HG03064 (cell line): ENCODE measurements at regions not wholly inside any gene's neighbourhood (a gene's known extent, or its start where the extent isn't known, plus 50 kb on each side); places are given as distances from the start of the nearest gene placed in this dataset.

ENCODE experiments used
- ATAC-seq: cut with Tn5 transposase; IDR thresholded peaks from one replicate; pipeline ENCODE4 v1.9.1; 2021; ENCODE audit warnings: low read depth; ENCODE audit not compliant: unreplicated experiment

- no peak for ATAC-seq
Observed at GRCh38 chr14:66092748-66093147, 393.4 kb upstream of the CCDC196 start.

GRCh38 chr14:66094001-66094727 lies 392.0 kb upstream of the CCDC196 start:
- no peak for ATAC-seq

- no peak for ATAC-seq
Observed at GRCh38 chr14:66099451-66099850, 386.7 kb upstream of the CCDC196 start.

- no peak for ATAC-seq
Observed at GRCh38 chr14:66099931-66100330, 386.2 kb upstream of the CCDC196 start.

GRCh38 chr14:66101662-66102061 lies 384.5 kb upstream of the CCDC196 start:
- no peak for ATAC-seq

GRCh38 chr14:66104486-66104885 lies 381.7 kb upstream of the CCDC196 start:
- no peak for ATAC-seq

GRCh38 chr14:66105815-66106214 lies 380.4 kb upstream of the CCDC196 start:
- no peak for ATAC-seq

GRCh38 chr14:66109426-66109825 lies 376.7 kb upstream of the CCDC196 start:
- no peak for ATAC-seq

GRCh38 chr14:66111891-66112290 lies 374.3 kb upstream of the CCDC196 start:
- no peak for ATAC-seq

- no peak for ATAC-seq
Observed at GRCh38 chr14:66114071-66114470, 372.1 kb upstream of the CCDC196 start.

- no peak for ATAC-seq
Observed at GRCh38 chr14:66115740-66116502, 370.2 kb upstream of the CCDC196 start.

- no peak for ATAC-seq
Observed at GRCh38 chr14:66116732-66117131, 369.4 kb upstream of the CCDC196 start.

- ATAC-seq = no peak
Observed at GRCh38 chr14:66117600-66117999, 368.6 kb upstream of the CCDC196 start.

- ATAC-seq = no peak
Observed at GRCh38 chr14:66119606-66120231, 366.5 kb upstream of the CCDC196 start.

GRCh38 chr14:66120402-66120801 lies 365.8 kb upstream of the CCDC196 start:
- ATAC-seq = no peak

- ATAC-seq = no peak
Observed at GRCh38 chr14:66121859-66122258, 364.3 kb upstream of the CCDC196 start.

GRCh38 chr14:66129224-66129623 lies 356.9 kb upstream of the CCDC196 start:
- no peak for ATAC-seq

- ATAC-seq = no peak
Observed at GRCh38 chr14:66131111-66131510, 355.1 kb upstream of the CCDC196 start.

- ATAC-seq = no peak
Observed at GRCh38 chr14:66133666-66134065, 352.5 kb upstream of the CCDC196 start.

GRCh38 chr14:66135831-66136230 lies 350.3 kb upstream of the CCDC196 start:
- no peak for ATAC-seq

- ATAC-seq = no peak
Observed at GRCh38 chr14:66137081-66137480, 349.1 kb upstream of the CCDC196 start.

GRCh38 chr14:66139432-66139831 lies 346.7 kb upstream of the CCDC196 start:
- ATAC-seq = no peak
